Femur (tissue), 1 donor: ENCODE measurements at regions not wholly inside any gene's neighbourhood (a gene's known extent, or its start where the extent isn't known, plus 50 kb on each side); places are given as distances from the start of the nearest gene placed in this dataset.

Experiments used
- DNase-seq: peaks from one replicate; pipeline ENCODE4 v3.0.0-alpha.2; 2017

DNA sequence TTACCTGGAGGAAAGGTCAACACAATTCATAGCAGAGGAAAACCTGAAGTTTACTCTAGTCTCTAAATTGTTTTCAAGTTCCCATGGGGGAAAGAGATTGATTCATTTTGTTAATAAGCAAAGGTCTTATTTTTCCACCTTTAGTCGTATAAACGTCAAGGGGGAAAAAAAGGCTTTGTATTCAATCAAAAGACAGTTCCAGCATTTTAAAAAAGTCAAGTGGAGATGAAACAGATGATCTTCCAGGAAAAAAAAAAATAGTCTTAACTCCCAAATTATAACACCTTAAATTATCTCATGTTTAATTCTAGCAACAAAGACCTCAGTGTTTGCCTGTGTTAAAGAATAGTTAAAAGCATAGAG is 140.5 kb downstream of the TOMM20 start:
- no peak for DNase-seq

DNA sequence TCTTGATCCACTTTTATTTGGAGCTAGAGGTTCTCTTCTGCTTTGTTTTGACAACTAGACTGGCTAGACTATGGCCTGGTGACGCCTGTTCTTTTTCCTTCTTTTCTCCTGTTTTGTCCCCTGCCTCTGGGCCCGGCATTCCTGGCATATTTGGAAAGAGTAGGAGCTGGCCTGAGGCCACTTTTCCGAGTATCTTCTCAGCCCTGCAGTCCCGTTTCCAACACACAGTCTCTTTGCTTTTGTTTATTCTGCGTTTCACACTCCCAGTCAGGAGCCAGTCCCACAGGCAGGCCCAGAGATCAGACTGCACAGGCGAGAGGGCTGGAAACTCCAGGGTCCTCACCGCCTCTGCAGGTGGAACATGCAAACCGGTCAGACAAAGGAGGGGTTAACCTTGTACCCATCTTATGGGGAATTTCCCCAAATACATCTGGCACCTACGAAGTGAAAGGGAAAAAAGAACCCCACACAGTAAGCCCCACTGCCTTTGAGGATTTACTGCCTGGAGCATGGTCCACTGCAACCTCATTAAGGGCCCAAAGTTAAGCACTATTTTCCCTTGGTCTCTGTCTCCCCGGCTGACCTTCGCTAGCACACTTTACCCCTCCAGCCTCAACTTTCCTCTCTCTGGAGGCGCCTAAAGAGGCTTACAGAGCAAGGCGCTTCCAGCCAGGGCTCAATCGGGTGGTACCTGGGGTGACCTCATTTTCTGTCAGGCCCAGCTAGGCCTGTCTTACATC is 141.1 kb downstream of the TOMM20 start:
- peak; percentile 83 for DNase-seq

DNA sequence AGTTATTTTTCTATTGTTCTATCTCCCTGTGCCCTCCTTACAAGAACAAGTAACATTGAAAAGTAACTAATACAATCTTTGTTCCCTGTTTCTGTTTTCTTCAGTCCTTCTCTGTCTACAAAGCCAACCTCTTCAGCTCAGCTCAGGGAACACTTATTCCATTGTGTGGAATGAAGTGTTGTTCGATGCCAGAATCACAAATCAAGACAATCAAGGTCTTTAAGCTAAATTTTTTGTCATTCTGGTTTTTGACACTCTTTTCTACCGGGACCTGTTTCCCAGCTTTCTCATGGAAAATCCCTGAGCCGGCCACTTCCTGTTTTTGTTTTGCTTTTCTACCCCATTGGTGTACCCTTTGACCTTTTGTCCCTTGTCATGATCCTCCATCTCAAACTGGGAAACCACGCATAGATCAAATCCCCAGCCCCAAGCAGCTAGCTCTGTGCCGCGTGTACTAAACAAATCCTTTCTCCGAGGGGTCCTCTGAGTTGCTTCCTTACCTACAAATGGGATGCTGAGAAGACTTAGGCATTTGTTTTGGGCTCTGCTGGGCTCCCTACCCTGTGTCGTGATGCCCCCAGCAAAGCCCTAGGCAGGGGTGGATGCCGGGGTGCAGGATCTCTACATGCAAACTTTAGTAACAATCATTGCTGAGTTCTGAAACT is 141.8 kb downstream of the TOMM20 start:
- DNase-seq: no peak

DNA sequence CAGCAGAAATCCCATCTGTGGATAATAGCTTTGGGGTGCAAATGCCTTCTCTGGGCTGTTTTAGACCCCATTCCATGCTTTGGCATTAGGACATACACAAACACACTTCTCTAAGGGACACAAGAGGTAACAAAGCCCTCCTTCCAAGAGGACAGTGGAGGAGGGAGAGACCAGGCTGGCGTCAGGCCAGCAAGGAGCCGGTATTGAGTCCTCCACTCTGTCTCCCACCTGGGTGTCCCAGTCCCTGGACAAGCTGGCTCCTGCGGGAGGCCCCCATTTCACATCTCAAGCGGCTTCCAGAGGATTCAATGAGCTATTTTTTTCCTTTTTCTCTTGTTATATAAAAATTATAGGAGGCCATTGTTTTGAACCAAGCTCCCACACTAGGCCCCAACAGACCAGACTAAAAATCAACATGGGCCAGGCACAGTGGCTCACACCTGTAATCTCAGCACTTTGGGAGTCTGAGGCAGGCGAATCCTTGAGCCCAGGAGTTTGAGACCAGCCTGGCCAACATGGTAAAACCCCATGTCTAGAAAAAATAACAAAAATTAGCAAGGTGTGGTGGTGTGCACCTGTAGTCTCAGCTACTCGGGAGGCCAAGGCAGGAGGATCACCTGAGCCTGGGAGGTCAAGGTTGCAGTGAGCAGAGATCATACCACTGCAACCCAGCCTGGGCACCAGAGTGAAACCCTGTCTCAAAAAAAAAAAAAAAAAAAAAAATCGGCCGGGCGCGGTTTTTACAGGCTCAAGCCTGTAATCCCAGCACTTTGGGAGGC is 142.9 kb downstream of the TOMM20 start:
- DNase-seq: no peak

DNA sequence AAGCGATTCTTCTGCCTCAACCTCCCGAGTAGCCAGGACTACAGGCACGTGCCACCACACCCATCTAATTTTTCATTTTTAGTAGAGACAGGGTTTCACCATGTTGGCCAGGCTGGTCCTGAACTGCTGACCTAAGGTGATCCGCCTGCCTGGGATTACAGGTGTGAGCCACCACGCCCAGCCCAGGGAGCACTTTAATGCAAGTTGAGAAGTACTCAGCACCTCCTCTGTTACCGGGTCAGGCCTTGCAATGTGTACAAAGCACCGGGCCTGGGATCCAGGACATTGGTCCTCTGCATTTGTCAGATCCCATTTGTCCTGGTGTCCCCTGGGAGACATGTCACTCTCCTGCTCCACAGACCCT is 143.6 kb downstream of the TOMM20 start:
- DNase-seq: no peak

DNA sequence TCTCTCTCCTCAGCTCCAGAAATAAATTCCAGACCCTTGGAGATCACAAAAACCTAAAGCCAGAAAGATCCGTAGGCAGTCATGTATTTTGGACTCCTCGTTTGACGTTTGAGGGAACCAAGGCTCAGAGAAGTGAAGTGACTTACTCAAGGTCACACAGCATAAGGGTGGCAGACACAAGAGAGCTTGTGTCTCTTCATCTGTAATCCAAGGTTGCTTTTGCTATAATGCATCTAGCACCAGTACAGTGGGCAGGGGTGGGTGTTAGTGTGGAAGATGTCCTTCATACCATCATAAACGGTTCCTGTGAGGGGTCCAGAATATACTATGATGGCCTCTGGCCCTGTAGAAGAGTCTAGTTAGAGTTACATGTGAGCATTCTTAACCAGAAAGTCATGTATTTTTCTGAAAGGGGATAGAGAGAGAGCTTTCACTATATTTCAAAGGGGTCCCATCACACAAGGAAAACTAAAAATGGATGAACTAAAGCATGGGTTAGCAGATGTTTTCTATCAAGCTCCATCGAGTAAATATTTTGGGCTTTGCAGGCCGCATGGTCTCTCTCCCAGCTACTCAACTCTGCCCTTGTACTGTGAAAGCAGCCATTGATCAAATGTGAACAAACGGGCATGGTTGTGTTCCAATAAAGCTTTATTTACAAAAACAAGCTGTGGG is 144.9 kb downstream of the TOMM20 start:
- DNase-seq: no peak

DNA sequence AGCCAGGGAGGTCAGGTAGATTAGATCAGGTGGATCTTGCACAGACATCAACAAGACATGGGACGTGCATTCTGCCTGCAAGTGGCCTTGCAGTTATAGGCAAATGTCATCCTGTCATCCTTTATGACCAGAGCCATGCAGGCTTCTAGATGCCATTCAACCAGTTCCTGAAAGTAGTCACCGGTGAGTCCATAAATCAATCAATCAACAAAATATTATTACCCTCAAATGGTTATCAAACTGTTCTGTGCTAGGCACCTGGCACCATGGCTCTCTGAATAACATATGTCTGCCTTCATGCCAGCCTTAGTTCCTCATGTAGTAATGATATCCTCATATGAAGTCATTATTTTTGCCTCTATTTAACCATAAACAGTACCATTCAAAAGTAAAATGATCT is 146.9 kb downstream of the TOMM20 start:
- no peak for DNase-seq

DNA sequence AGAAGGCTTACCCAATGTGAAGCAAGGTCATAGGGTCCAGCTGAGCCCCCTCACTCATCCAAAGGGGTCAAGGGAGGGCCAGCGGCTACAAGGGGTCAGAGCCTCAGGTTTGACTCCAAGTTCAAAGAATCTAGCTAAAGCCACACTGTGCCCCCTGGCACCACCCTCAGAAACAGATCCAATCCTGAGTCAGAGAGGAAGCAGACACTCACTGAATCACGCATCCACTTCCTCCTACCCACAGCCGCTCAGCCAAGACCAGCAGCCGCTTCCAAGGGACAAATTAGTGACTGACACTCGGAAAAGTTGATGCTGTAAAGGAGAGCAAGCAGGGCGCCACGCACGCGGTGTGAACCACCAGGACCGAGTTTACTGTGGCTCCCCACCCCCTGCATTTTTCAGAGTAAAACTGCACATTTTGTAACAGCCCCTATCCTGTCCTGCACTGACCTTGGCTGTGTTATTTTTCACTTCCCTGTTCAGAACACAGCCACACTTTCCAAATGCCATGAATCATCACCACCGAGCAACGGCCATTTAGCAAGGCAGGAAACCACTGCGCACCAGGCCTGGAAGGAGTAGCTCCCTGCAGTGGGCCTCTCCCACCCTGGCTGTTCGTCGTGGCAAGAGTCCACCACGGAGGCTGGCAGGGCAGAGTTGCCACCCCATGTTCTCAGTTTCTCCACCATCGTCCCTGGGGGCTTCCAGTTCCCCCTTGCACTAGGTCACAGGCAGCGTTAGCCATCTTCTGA is 147.8 kb downstream of the TOMM20 start:
- peak; percentile 87 for DNase-seq

DNA sequence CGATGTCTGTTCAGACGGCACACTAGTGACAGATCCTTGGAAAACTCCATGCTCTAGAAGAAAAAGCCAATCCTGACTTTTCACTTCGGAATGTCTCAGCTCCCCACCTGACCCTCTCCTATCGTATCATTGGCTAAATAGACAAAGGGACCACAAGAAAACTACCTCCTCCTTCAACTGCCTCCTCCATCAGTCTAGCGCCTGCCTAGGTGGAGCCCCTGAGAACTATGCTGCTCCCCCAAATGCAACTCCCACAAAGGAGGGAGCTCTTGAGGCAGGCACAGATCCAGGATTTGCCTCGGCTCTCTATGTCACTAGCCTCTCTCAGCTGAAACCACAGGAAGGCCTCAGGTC is 148.4 kb downstream of the TOMM20 start:
- DNase-seq: no peak

DNA sequence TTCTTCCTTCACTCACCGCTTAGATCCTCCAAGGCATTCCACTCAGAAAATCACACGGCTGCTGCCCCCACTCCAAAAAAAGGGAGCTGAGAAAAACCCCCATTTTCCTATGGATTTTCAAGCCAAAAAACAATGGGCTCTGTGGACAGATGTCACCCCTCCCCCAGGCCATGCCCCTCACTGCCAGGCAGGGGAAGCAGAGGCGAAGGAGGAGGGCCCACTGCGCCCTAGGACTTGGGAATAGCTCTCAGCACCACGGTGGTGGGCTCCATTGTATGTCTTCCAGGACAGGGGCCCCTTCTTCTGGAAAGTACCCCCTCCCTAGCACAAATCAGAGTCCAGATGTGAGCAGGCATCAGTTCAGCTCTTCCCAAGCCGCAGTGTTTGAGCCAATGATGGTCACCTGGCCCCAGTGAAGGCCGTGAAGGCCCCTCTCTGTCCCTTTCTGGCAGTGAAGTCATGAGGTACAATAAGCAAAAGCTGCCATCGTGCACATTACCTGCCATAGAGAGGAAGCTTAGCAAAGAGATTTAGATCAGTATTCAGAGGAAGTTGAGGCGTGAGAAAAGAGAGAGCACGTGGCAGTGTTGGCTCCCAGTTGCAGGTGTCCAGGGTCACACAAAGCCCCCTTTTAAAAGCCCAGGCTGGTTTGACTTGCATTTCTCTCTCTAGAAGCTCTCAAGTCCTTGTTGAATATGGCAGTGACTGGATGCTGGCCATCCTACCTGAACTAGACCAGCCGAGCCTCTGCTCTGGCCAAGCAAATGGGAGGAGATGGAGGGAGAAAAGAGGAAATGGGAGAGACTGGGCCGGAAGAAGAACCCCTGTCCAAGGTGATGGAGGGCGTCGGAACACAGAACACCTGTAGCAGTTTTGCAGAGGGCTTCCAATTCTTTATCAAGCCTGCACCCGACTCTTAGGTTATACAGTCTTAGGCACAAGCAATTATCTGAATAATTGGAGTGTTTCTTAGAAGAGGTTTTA is 149.0 kb downstream of the TOMM20 start:
- no peak for DNase-seq

DNA sequence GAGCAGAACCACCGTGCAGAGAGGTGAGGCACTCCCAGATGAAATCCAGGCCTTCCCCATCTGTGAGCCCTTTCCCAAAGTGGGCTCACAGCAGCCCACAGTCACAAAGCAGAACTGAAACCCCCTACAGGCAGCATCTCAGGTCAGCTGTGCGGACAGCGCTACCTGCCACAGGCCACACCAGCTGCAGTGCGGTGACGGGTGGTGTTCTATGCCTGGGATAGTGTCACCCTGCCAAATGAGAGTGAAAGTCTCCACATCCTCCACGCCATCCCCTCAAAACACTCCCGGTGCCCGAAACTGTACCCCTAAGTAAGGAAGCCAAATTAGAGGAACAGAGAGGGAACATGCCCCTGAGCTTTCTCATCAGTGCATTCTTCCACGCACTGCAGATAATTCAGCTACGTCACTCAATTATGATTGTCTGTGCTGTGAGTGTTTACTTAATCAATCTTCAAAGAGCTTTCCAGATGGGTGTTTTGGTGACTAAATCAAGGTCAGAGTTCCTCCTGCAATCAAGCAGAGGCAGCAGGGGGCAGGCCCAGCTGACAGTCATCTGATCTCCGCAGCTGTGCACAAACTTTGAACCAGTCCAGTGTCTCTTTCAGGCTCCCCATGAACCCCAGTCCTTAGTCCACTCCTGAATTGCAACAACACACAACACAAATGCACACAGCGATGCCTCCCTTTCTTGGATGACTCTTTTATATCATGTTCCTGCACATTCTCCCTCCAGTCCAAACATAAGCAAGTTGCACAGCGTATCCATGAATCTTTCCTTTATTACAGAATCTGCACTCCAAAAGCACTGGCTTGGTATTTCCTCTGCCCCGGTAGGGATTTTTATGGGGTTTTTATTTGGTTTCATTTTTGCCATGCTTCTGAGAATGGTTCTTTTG is 150.0 kb downstream of the TOMM20 start:
- DNase-seq: no peak

DNA sequence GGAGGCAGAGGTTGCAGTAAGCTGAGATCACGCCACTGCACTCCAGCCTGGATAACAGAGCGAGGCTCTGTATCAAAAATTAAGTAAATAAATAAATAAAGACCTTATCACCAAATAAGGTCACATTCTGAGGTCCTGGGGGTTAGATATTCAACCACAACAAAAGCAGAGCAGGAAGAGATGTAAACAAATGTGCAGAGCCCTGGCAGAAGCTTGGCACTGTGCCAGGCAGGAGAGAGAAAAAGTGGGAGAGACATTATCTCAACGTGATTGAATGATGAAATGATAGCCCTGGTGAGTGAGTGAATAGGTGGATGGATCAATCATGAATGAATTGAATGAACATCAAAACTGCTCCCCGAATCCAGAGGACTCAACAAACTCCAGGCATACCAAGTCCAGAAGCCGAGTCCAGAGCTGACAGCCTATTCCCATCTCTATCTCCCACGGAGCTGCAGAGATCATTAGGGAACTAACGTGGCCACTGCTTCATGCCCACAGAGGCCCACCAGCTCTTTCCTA is 150.7 kb downstream of the TOMM20 start:
- no peak for DNase-seq

DNA sequence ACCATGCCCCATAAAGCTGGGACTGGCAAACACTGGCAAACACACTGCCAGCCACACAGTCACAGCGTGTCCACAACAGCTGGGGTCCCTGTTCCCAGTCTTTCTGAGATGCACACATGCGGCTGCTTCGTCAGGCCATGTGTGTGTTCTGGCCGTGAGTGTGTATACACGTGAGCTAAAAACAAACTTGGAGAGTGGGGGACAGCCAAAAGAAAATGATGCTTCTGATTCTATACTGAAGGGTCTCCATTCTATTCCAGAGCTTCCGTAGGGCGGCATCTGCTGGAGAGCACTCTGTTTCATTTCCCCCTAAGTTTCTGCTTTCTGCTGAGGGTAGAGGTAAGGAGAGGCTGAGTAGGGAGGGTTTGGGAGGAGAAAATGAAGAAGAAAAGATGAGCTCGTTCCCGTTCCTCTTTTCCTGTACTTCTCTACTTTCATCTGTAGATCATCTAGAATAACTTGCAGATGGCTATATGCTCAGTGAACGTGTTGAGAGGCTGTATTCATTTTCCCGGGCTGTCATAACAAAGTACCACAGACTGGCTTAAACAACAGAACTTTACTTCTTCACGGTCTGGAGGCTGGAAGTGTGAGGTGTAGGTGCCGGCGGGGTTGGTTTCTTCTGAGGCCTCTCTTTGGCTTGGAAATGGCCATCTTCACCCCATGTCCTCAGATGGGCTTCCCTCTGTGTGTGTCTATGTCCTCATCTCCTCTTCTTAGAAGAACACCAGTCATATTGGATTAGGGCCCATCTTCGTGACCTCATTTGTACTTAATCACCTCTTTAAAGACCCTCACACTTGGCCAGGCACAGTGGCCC is 151.6 kb downstream of the TOMM20 start:
- no peak for DNase-seq

DNA sequence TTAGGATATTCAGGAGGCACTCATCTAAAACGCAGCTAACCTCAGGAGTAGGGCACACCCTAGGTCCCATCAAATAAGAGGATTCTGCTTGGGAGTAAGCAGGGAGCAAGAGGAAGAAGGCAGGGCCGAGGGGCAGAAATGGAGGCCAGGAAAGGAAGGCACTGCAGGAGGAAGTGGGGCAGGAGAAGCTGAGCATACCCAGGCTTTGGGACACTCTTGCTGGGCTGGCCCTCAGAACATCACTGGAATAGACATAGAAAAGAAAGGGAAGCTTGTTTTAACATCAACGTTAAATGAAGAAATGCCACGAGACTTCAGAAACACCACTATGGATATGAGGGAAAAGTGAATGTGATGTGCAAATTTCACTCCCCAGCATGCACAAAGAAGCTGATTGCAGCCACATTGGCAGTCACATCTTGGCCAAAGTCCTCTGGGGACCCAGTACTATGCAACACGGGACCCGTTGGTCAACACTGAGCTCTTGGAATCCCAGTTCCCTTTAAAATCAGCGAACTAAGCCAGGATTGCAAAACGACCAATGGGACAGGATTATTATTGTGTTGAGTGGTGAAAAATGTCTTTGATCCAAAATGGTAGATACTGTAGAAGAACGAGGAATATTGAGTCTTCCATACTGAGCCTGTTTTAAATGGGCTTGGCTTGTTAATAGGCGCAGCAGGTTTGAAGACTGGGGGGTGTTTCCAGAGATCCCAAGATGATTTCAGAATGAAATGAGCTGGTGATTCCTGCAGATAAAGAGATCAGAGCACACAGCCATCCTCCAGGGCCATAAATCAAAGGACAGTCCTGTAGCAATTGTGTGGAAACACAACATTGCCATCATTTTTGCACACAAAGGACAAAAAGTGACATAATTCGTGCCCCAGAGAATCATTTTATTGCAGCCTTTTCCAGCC is 152.4 kb downstream of the TOMM20 start:
- DNase-seq: no peak

DNA sequence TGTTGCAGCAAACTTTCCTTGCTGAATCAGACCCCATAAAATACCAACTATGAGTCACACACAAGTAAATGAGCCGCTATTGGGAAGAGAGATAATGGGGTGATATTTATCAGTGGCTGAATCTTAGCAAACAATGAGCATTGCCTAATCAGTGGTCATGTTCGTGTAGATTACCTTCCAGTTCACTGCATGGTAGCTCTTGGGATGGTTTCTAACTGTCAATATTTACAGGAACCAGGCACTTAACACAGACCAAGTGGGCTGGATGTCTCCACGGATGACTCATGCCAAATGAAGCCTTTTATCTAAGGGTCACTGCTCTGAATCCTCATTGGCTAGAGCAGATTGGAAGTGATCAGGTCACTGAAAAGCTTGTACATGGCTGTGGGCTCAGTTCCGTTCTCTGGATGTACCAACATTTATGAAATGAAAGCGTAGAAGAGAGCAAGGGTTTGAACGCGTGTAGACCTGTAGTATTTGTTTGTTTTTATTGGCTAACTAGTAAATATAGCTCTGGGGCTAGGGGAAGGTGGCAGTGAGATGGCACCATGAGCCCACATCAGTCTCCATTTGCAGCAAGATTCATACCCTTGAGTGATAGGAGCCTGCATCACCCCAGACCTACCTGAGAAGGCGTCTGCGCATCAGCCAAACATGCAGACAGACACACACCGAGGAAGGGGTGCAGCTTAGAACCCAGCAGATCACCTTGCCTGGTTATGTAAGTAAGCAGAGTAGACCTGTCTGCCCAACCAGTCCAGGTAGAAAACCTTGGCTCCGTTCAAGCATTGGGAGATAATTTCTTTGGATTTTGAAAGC is 153.3 kb downstream of the TOMM20 start:
- no peak for DNase-seq

DNA sequence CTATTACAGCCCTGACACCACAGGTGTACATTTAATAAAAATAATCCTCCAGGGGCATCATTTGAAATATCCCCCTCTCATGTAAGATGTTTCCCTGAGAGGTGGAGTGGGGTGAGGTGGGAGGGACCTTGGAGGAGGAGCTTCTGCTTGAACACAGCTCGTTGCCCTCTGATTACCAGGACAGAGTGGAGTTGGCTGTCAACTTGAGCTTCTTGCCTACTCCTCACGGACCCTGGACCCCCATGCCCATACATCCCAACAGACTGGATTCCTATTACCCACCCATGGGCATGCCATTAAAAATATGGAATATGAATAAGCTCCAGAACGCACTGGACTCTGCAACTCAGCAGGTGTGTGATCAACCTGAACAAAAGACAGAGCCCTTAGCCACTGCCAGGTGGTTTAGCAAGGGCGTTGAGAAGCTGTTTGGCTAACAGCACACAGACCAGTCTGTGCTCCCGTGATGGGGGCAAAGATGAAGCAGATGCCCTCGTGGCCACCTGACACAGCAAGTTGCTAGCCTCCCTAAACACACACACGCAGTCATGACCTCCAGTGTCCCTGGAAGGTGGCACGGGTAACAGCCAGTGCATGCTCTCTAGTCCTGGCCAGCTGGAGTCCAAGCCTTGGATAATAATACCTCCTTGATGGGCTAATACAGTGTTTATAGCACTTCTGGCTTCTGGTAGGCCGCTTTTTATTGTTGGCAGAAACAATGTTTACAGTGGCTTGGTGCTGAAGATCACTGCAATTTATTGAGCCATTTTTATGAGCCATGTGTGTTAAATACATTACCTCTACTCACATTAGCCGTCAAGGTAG is 155.0 kb downstream of the TOMM20 start:
- no peak for DNase-seq
